HFFc6 (cell line): ENCODE measurements at regions not wholly inside any gene's neighbourhood (a gene's known extent, or its start where the extent isn't known, plus 50 kb on each side); places are given as distances from the start of the nearest gene placed in this dataset.

Source experiments
- DNase-seq: peaks from one replicate; pipeline ENCODE4 v3.0.0-alpha.2; 2018
- H3K27ac Mint-ChIP-seq: 2 replicates; pipeline ENCODE4 v1.8.0; 2020; ENCODE audit warnings: mild to moderate bottlenecking, mixed read lengths
- H3K27me3 Mint-ChIP-seq: 2 replicates; pipeline ENCODE4 v1.8.0; 2021; ENCODE audit warnings: mild to moderate bottlenecking, moderate library complexity, mixed read lengths; ENCODE audit not compliant: insufficient read depth
- H3K36me3 Mint-ChIP-seq: 2 replicates; pipeline ENCODE4 v1.8.0; 2021; ENCODE audit warnings: low read depth, mixed read lengths
- H3K4me1 Mint-ChIP-seq: 2 replicates; pipeline ENCODE4 v1.8.0; 2020; ENCODE audit warnings: low read depth, mixed read lengths
- H3K4me3 Mint-ChIP-seq: 2 replicates; pipeline ENCODE4 v1.8.0; 2020; ENCODE audit warnings: mild to moderate bottlenecking, moderate library complexity, mixed read lengths
- H3K9me3 Mint-ChIP-seq: 2 replicates; pipeline ENCODE4 v1.8.0; 2020; ENCODE audit warnings: mild to moderate bottlenecking, mixed read lengths
- TF ChIP-seq, protein P1 (sequence below): fragments of 200-600 bp; sonication (generic); IDR thresholded peaks from 2 replicates; pipeline ENCODE4 v1.5.0; 2021; ENCODE audit warnings: antibody characterized with exemption, mild to moderate bottlenecking

DNA sequence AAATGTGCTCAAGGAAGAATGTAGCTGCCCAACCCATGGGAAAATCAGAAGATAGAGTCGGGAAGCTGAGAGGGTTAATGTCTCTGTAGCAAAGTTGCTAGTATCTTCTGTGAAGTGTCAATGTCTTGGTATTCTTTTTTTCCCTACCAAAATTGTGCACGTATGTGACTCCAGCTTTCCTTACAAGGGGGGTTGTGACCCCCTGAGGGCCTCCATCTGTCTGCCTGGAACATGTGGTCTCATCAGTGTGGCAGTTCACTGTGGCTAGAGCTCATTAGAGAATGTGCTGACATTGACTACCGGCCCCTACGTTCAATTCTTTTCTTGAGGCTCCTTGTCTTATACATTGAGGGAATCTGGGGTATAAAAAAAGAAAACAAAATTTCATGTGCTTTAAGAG is 725.2 kb upstream of the CELF2 start:
- DNase-seq = no peak
- TF ChIP-seq, protein P1, sequence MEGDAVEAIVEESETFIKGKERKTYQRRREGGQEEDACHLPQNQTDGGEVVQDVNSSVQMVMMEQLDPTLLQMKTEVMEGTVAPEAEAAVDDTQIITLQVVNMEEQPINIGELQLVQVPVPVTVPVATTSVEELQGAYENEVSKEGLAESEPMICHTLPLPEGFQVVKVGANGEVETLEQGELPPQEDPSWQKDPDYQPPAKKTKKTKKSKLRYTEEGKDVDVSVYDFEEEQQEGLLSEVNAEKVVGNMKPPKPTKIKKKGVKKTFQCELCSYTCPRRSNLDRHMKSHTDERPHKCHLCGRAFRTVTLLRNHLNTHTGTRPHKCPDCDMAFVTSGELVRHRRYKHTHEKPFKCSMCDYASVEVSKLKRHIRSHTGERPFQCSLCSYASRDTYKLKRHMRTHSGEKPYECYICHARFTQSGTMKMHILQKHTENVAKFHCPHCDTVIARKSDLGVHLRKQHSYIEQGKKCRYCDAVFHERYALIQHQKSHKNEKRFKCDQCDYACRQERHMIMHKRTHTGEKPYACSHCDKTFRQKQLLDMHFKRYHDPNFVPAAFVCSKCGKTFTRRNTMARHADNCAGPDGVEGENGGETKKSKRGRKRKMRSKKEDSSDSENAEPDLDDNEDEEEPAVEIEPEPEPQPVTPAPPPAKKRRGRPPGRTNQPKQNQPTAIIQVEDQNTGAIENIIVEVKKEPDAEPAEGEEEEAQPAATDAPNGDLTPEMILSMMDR = no peak
- H3K36me3 Mint-ChIP-seq = no peaks in the 10 kb centered on the region
- H3K9me3 Mint-ChIP-seq = peaks cover 36% of the 10 kb centered on the region
- no peaks in the 10 kb centered on the region for H3K4me1 Mint-ChIP-seq
- H3K4me3 Mint-ChIP-seq = no peak overlapping the region
- H3K27me3 Mint-ChIP-seq = no peaks in the 10 kb centered on the region
- H3K27ac Mint-ChIP-seq = no peak overlapping the region

DNA sequence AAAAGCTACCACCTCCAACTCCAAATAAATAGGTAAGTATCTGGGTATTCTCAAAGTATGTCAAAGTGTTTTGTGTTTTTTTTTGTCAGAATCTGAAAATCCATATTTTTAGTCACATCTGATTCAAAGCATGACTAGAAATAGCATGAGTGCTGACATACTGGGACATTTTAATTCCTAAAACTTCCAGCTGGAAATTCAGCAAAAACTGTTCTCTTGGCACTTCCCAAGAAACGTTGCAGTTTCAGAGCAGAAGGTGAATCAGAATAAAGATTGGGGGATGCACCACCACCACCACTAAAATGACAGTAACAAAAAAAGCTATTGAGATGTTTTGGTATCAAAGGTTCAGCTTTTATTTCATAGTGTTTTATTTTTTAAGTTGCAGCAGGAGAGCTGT is 724.6 kb upstream of the CELF2 start:
- H3K36me3 Mint-ChIP-seq = no peaks in the 10 kb centered on the region
- no peak overlapping the region for H3K27ac Mint-ChIP-seq
- no peak overlapping the region for H3K4me3 Mint-ChIP-seq
- no peak for DNase-seq
- TF ChIP-seq, protein P1 = no peak
- H3K9me3 Mint-ChIP-seq = peaks cover 41% of the 10 kb centered on the region
- H3K27me3 Mint-ChIP-seq = no peaks in the 10 kb centered on the region
- H3K4me1 Mint-ChIP-seq = no peaks in the 10 kb centered on the region

DNA sequence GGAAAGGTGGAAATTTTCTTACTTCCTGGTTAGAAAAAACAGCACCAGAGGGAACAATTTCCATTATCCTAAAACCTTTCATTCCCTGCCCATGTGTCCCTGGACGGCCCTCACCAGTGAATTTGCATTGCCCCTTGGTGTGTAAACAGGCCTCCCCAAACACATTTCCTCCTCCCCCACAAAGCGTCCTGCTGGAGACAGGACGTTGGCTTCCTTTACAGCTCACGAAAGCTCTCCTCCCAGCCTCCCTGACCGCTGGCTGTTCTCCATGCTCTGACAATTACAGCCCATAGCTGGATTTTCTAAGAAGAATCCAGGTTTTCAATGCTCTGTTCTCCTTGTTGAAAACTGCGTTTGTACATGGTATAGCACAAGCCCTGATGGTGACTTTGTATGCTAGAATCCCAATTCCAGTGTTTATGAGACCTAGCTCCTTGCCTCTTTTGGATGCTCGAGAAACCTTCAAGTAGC is 724.2 kb upstream of the CELF2 start:
- TF ChIP-seq, protein P1 = no peak
- H3K4me1 Mint-ChIP-seq = no peaks in the 10 kb centered on the region
- no peaks in the 10 kb centered on the region for H3K36me3 Mint-ChIP-seq
- no peak overlapping the region for H3K27ac Mint-ChIP-seq
- DNase-seq = no peak
- H3K9me3 Mint-ChIP-seq = peaks cover 46% of the 10 kb centered on the region
- H3K27me3 Mint-ChIP-seq = no peaks in the 10 kb centered on the region
- no peak overlapping the region for H3K4me3 Mint-ChIP-seq

DNA sequence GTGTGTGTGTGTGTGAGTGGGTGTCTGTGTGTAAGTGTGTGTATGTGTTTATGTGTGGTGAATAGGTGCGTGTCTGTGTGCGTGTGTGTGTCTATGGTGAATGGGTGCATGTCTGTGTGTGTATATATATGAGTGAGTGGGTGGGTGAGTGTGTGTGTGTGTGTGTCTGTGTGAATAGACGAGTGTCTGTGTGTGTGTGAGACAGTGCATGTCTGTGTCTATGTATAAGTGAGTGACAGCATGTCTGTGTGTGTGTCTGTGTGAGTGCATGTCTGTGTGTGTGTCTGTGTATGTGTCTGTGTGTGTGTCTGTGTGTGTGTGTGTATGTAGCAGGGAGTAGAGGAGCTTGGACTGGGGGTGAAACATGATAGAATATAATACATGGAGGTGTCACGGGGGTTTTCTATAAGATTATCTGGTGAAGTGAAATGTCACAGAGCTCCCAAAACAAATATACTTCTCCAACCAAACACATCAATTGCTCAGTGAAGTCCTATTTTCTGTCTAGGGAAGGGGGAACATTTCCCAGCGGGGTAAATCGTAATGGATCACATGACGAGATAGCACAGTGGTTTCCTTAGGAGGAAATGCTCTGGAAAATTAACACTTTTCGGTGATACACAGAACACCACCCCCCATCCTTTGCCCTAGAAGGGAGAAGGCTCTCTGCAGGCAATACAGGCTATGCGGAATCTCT is 723.3 kb upstream of the CELF2 start:
- TF ChIP-seq, protein P1 = no peak
- H3K9me3 Mint-ChIP-seq = peaks cover 42% of the 10 kb centered on the region
- H3K27me3 Mint-ChIP-seq = no peaks in the 10 kb centered on the region
- H3K4me1 Mint-ChIP-seq = no peaks in the 10 kb centered on the region
- H3K27ac Mint-ChIP-seq = no peak overlapping the region
- H3K36me3 Mint-ChIP-seq = no peaks in the 10 kb centered on the region
- H3K4me3 Mint-ChIP-seq = no peak overlapping the region
- no peak for DNase-seq

DNA sequence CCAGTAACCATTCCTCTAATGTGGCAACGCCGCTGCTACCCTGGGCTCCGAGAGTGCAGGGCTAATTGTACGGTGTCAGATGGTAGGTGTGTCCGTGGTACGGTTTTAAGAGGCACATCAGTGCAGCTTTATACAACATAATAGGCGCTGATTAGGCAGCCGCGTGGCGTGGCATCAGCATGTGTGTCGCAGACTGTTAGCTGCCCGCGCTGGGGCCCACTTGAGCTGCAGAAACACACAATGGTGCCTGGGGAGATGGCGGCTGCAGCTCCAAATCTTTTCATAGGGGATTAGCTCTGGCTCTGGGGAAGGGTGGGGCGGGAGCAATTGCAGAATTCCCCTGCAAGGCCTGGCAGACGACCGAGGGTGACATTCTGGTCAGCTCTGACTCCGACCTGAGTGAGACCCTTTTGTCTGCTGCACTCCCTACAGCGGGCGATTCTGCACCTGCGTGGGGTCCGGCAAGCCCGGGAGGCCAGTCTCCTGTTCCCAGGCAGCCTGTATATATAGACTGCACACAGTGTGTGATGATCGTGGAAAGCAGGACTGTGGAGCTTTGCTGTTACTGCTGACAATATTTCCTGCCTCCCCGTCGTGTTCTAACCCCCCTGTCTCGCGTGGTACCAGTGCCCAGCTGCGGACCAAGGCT is 722.7 kb upstream of the CELF2 start:
- Mint-ChIP-seq H3K4me1 (no peaks in the 10 kb centered on the region), H3K27ac (no peak overlapping the region), H3K27me3 (no peaks in the 10 kb centered on the region), H3K9me3 (peaks cover 40% of the 10 kb centered on the region), H3K36me3 (no peaks in the 10 kb centered on the region; the same call in 1 of the 2 replicates), H3K4me3 (no peak overlapping the region)
- DNase-seq = no peak
- TF ChIP-seq, protein P1 = no peak
